GM23338 (cell line): ENCODE measurements at regions not wholly inside any gene's neighbourhood (a gene's known extent, or its start where the extent isn't known, plus 50 kb on each side); places are given as distances from the start of the nearest gene placed in this dataset.

ENCODE experiments used
- ATAC-seq: fragments of 200-7000 bp; cut with Tn5 transposase; 3 replicates; pipeline ENCODE4 v1.9.1; 2020
- DNase-seq: peaks from one replicate; pipeline ENCODE4 v3.0.0-alpha.2; 2015; ENCODE audit warnings: low spot score
- H2AFZ ChIP-seq: fragments of 200-600 bp; sonication (generic); 2 replicates; pipeline ENCODE4 v1.8.0; 2016; ENCODE audit warnings: antibody characterized with exemption, mild to moderate bottlenecking, moderate library complexity
- H3F3A ChIP-seq: fragments of 200-600 bp; sonication (generic); replicated peaks from 2 replicates; pipeline ENCODE4 v1.8.0; 2017; ENCODE audit warnings: antibody characterized with exemption, mixed run types, low read depth
- H3K27ac ChIP-seq: fragments of 200-600 bp; sonication (generic); 2 replicates; pipeline ENCODE4 v1.6.1; 2016; ENCODE audit warnings: low read depth
- H3K27me3 ChIP-seq: fragments of 200-600 bp; sonication (generic); 2 replicates; pipeline ENCODE4 v1.8.0; 2016; ENCODE audit warnings: mild to moderate bottlenecking, mixed run types, moderate library complexity; ENCODE audit not compliant: insufficient read depth
- H3K36me3 ChIP-seq: fragments of 200-600 bp; sonication (generic); 2 replicates; pipeline ENCODE4 v1.8.0; 2016; ENCODE audit warnings: mild to moderate bottlenecking; ENCODE audit not compliant: insufficient read depth
- H3K4me1 ChIP-seq: fragments of 200-600 bp; sonication (generic); 2 replicates; pipeline ENCODE4 v1.8.0; 2016; ENCODE audit warnings: mild to moderate bottlenecking, moderate library complexity; ENCODE audit not compliant: insufficient read depth
- H3K4me2 ChIP-seq: fragments of 200-600 bp; sonication (generic); 2 replicates; pipeline ENCODE4 v1.7.1; 2017; ENCODE audit warnings: mixed run types
- H3K4me3 ChIP-seq: fragments of 200-600 bp; sonication (generic); 2 replicates; pipeline ENCODE4 v1.6.1; 2016; ENCODE audit warnings: mixed run types
- H3K79me2 ChIP-seq: fragments of 200-600 bp; sonication (generic); replicated peaks from 2 replicates; pipeline ENCODE4 v1.8.0; 2017; ENCODE audit warnings: mild to moderate bottlenecking; ENCODE audit not compliant: insufficient read depth
- H3K9me2 ChIP-seq: fragments of 200-600 bp; sonication (generic); 2 replicates; pipeline ENCODE4 v1.8.0; 2017; ENCODE audit not compliant: insufficient read depth
- H4K20me1 ChIP-seq: fragments of 200-600 bp; sonication (generic); replicated peaks from 2 replicates; pipeline ENCODE4 v1.8.0; 2017; ENCODE audit warnings: mild to moderate bottlenecking; ENCODE audit not compliant: insufficient read depth
- H3K27ac Mint-ChIP-seq: 2 replicates; pipeline ENCODE4 v1.8.0; 2020; ENCODE audit warnings: inconsistent platforms, mild to moderate bottlenecking, moderate library complexity, mixed read lengths
- H3K27me3 Mint-ChIP-seq: 3 replicates; pipeline ENCODE4 v1.8.0; 2022; ENCODE audit warnings: low read depth, mild to moderate bottlenecking, moderate library complexity, mixed read lengths, inconsistent platforms; ENCODE audit not compliant: insufficient read depth, poor library complexity
- H3K36me3 Mint-ChIP-seq: 3 replicates; pipeline ENCODE4 v1.8.0; 2021; ENCODE audit warnings: low read depth, mild to moderate bottlenecking, inconsistent platforms, moderate library complexity, mixed read lengths
- H3K4me1 Mint-ChIP-seq: 3 replicates; pipeline ENCODE4 v1.8.0; 2020; ENCODE audit warnings: mild to moderate bottlenecking, inconsistent platforms, mixed read lengths
- H3K4me3 Mint-ChIP-seq: 3 replicates; pipeline ENCODE4 v1.8.0; 2021; ENCODE audit warnings: moderate library complexity, mild to moderate bottlenecking, inconsistent platforms, mixed read lengths
- H3K9me3 Mint-ChIP-seq: 3 replicates; pipeline ENCODE4 v1.8.0; 2020; ENCODE audit warnings: moderate library complexity, mild to moderate bottlenecking, inconsistent platforms, mixed read lengths
- POLR2AphosphoS5 ChIP-seq: IDR thresholded peaks from 2 replicates; pipeline ENCODE4 v1.6.1; 2016; ENCODE audit warnings: antibody characterized with exemption, low read depth
- STAT1 ChIP-seq: IDR thresholded peaks from one replicate; pipeline ENCODE4 v1.6.1; 2016; ENCODE audit warnings: antibody characterized with exemption; ENCODE audit not compliant: unreplicated experiment
- ZNF331 ChIP-seq: fragments of 250-450 bp; sonication (Bioruptor Pico); IDR thresholded peaks from 2 replicates; pipeline ENCODE4 v1.5.0; 2020; ENCODE audit warnings: low read depth, mild to moderate bottlenecking, moderate library complexity
- TF ChIP-seq, protein P1 (sequence below): IDR thresholded peaks from one replicate; pipeline ENCODE4 v1.6.1; 2018; ENCODE audit warnings: antibody characterized with exemption; ENCODE audit not compliant: unreplicated experiment
- TF ChIP-seq, protein P2 (sequence below): fragments of 250-450 bp; sonication (Bioruptor Pico); IDR thresholded peaks from 2 replicates; pipeline ENCODE4 v1.5.0; 2020; ENCODE audit warnings: mild to moderate bottlenecking, moderate library complexity
- TF ChIP-seq, protein P3 (sequence below), 2 experiments: fragments of 200-600 bp in 1 of 2; sonication (generic) in 1 of 2; conservative IDR thresholded peaks; 2 replicates each; pipeline versions ENCODE4 v1.5.1 to v1.6.1; 2016 to 2017; ENCODE audit warnings: antibody characterized with exemption in 2 of 2, low read depth in 2 of 2, mild to moderate bottlenecking in 2 of 2, moderate library complexity in 1 of 2

DNA sequence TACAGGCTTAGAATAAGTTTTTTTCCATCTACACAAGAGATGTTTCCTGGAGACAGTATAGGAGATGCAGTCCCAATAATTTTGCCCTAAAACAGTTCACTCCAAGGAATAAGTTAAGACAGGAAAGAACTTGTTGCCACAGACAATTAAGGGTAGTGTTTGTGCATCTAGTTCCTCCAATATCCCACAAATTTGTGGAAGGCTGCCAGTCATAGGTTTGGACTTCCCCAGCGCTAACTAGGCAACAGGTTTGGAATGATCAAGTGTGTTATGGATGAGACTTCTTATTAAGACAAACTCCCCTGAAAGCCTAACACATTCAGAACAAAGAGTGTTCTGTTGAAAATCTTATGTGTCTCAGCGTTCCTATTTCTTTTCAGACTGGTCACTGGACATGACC, 611.0 kb downstream of the CCER1 start:
- TF ChIP-seq, protein P1, sequence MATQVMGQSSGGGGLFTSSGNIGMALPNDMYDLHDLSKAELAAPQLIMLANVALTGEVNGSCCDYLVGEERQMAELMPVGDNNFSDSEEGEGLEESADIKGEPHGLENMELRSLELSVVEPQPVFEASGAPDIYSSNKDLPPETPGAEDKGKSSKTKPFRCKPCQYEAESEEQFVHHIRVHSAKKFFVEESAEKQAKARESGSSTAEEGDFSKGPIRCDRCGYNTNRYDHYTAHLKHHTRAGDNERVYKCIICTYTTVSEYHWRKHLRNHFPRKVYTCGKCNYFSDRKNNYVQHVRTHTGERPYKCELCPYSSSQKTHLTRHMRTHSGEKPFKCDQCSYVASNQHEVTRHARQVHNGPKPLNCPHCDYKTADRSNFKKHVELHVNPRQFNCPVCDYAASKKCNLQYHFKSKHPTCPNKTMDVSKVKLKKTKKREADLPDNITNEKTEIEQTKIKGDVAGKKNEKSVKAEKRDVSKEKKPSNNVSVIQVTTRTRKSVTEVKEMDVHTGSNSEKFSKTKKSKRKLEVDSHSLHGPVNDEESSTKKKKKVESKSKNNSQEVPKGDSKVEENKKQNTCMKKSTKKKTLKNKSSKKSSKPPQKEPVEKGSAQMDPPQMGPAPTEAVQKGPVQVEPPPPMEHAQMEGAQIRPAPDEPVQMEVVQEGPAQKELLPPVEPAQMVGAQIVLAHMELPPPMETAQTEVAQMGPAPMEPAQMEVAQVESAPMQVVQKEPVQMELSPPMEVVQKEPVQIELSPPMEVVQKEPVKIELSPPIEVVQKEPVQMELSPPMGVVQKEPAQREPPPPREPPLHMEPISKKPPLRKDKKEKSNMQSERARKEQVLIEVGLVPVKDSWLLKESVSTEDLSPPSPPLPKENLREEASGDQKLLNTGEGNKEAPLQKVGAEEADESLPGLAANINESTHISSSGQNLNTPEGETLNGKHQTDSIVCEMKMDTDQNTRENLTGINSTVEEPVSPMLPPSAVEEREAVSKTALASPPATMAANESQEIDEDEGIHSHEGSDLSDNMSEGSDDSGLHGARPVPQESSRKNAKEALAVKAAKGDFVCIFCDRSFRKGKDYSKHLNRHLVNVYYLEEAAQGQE, result no peak
- H3K27me3 ChIP-seq, result peaks cover 4% of the 10 kb centered on the region; the same call in 1 of the 2 replicates
- no peaks in the 10 kb centered on the region for H3K27me3 Mint-ChIP-seq
- H3K36me3 ChIP-seq, result no peaks in the 10 kb centered on the region
- peaks cover 18% of the 10 kb centered on the region for H3K4me1 Mint-ChIP-seq
- H3K79me2 ChIP-seq, result no peaks in the 10 kb centered on the region
- H3K4me3 ChIP-seq, result no peak overlapping the region
- H3K9me2 ChIP-seq, result no peaks in the 10 kb centered on the region
- no peak for DNase-seq
- H3K27ac ChIP-seq, result no peak overlapping the region
- no peak overlapping the region for H3K4me2 ChIP-seq
- no peak for ATAC-seq
- no peaks in the 10 kb centered on the region for H3K36me3 Mint-ChIP-seq
- H3F3A ChIP-seq, result no peaks in the 10 kb centered on the region
- H4K20me1 ChIP-seq, result no peaks in the 10 kb centered on the region
- peaks cover 17% of the 10 kb centered on the region for H3K4me1 ChIP-seq
- no peak overlapping the region for H3K27ac Mint-ChIP-seq
- no peak overlapping the region for H3K4me3 Mint-ChIP-seq
- no peaks in the 10 kb centered on the region for H3K9me3 Mint-ChIP-seq
- H2AFZ ChIP-seq, result no peak overlapping the region

DNA sequence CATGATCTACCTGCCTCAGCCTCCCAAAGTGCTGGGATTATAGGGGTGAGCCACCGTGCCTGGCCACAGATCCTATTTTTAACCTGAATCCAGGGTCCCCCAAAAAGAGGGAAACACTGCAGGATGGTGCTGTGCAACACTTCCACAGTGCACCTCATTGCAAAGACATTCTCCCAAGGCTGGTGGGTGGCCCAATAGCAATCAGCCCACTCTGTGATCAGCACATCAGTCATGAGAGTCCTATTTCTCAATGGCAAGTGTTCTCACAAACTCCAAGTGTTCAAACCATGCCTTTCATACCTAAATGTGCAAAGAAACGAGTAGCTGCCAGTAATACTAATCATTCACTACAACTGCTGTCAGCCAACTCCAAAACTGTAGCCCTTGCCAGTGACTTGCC, 612.9 kb downstream of the CCER1 start:
- Mint-ChIP-seq H3K27me3 (no peaks in the 10 kb centered on the region), H3K9me3 (no peaks in the 10 kb centered on the region), H3K27ac (no peak overlapping the region), H3K36me3 (no peaks in the 10 kb centered on the region), H3K4me3 (no peak overlapping the region), H3K4me1 (peaks cover 30% of the 10 kb centered on the region)
- Histone ChIP-seq H3K27me3 (peaks cover 18% of the 10 kb centered on the region), H4K20me1 (no peaks in the 10 kb centered on the region), H3K27ac (no peak overlapping the region), H3K36me3 (no peaks in the 10 kb centered on the region), H3K9me2 (no peaks in the 10 kb centered on the region), H3F3A (no peaks in the 10 kb centered on the region), H3K79me2 (no peaks in the 10 kb centered on the region), H3K4me2 (no peak overlapping the region), H2AFZ (no peak overlapping the region), H3K4me1 (peaks cover 32% of the 10 kb centered on the region), H3K4me3 (no peak overlapping the region)
- TF ChIP-seq ZNF331 (CRISPR knock-in tag), result no peak
- TF ChIP-seq, protein P2, sequence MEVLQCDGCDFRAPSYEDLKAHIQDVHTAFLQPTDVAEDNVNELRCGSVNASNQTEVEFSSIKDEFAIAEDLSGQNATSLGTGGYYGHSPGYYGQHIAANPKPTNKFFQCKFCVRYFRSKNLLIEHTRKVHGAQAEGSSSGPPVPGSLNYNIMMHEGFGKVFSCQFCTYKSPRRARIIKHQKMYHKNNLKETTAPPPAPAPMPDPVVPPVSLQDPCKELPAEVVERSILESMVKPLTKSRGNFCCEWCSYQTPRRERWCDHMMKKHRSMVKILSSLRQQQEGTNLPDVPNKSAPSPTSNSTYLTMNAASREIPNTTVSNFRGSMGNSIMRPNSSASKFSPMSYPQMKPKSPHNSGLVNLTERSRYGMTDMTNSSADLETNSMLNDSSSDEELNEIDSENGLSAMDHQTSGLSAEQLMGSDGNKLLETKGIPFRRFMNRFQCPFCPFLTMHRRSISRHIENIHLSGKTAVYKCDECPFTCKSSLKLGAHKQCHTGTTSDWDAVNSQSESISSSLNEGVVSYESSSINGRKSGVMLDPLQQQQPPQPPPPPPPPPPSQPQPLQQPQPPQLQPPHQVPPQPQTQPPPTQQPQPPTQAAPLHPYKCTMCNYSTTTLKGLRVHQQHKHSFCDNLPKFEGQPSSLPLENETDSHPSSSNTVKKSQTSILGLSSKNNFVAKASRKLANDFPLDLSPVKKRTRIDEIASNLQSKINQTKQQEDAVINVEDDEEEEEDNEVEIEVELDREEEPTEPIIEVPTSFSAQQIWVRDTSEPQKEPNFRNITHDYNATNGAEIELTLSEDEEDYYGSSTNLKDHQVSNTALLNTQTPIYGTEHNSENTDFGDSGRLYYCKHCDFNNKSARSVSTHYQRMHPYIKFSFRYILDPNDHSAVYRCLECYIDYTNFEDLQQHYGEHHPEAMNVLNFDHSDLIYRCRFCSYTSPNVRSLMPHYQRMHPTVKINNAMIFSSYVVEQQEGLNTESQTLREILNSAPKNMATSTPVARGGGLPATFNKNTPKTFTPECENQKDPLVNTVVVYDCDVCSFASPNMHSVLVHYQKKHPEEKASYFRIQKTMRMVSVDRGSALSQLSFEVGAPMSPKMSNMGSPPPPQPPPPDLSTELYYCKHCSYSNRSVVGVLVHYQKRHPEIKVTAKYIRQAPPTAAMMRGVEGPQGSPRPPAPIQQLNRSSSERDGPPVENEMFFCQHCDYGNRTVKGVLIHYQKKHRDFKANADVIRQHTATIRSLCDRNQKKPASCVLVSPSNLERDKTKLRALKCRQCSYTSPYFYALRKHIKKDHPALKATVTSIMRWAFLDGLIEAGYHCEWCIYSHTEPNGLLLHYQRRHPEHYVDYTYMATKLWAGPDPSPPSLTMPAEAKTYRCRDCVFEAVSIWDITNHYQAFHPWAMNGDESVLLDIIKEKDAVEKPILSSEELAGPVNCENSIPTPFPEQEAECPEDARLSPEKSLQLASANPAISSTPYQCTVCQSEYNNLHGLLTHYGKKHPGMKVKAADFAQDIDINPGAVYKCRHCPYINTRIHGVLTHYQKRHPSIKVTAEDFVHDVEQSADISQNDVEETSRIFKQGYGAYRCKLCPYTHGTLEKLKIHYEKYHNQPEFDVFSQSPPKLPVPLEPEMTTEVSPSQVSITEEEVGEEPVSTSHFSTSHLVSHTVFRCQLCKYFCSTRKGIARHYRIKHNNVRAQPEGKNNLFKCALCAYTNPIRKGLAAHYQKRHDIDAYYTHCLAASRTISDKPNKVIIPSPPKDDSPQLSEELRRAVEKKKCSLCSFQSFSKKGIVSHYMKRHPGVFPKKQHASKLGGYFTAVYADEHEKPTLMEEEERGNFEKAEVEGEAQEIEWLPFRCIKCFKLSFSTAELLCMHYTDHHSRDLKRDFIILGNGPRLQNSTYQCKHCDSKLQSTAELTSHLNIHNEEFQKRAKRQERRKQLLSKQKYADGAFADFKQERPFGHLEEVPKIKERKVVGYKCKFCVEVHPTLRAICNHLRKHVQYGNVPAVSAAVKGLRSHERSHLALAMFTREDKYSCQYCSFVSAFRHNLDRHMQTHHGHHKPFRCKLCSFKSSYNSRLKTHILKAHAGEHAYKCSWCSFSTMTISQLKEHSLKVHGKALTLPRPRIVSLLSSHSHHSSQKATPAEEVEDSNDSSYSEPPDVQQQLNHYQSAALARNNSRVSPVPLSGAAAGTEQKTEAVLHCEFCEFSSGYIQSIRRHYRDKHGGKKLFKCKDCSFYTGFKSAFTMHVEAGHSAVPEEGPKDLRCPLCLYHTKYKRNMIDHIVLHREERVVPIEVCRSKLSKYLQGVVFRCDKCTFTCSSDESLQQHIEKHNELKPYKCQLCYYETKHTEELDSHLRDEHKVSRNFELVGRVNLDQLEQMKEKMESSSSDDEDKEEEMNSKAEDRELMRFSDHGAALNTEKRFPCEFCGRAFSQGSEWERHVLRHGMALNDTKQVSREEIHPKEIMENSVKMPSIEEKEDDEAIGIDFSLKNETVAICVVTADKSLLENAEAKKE (CRISPR knock-in tag), result no peak
- TF ChIP-seq POLR2AphosphoS5, result no peak
- TF ChIP-seq STAT1, result no peak
- TF ChIP-seq, protein P3, sequence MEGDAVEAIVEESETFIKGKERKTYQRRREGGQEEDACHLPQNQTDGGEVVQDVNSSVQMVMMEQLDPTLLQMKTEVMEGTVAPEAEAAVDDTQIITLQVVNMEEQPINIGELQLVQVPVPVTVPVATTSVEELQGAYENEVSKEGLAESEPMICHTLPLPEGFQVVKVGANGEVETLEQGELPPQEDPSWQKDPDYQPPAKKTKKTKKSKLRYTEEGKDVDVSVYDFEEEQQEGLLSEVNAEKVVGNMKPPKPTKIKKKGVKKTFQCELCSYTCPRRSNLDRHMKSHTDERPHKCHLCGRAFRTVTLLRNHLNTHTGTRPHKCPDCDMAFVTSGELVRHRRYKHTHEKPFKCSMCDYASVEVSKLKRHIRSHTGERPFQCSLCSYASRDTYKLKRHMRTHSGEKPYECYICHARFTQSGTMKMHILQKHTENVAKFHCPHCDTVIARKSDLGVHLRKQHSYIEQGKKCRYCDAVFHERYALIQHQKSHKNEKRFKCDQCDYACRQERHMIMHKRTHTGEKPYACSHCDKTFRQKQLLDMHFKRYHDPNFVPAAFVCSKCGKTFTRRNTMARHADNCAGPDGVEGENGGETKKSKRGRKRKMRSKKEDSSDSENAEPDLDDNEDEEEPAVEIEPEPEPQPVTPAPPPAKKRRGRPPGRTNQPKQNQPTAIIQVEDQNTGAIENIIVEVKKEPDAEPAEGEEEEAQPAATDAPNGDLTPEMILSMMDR (conservative IDR thresholded peaks at IDR 0.05; ENCODE audit: low read depth in 2 of 2), result no peak
- TF ChIP-seq, protein P1, result no peak
- ATAC-seq, result no peak
- no peak for DNase-seq
